WTC11 (cell line): ENCODE measurements at regions not wholly inside any gene's neighbourhood (a gene's known extent, or its start where the extent isn't known, plus 50 kb on each side); places are given as distances from the start of the nearest gene placed in this dataset.

Experiments used
- ATAC-seq: fragments of 200-7000 bp; cut with Tn5 transposase; 2 replicates; pipeline ENCODE4 v1.10.0; 2021; ENCODE audit warnings: mild to moderate bottlenecking, moderate library complexity
- CTCF ChIA-PET: fragments of 300-600 bp; sonication (Branson Sonifier 250); formaldehyde crosslinking; loops from one replicate; lab custom pipeline; 2021; ENCODE audit warnings: antibody characterized with exemption; lab: Charles Lee
- POLR2A ChIA-PET: fragments of 350-600 bp; sonication (Branson Sonifier 250); formaldehyde crosslinking; loops from one replicate; lab custom pipeline; 2021; ENCODE audit warnings: antibody characterized with exemption; lab: Charles Lee
- DNase-seq: peaks from one replicate; pipeline ENCODE4 v3.0.0; 2021; ENCODE audit warnings: low spot score
- H3K27ac Mint-ChIP-seq: 2 replicates; pipeline ENCODE4 v1.8.0; 2021; ENCODE audit warnings: mixed read lengths
- H3K27me3 Mint-ChIP-seq: 2 replicates; pipeline ENCODE4 v1.8.0; 2021; ENCODE audit warnings: low read depth, mild to moderate bottlenecking, moderate library complexity, mixed read lengths
- H3K36me3 Mint-ChIP-seq: 2 replicates; pipeline ENCODE4 v1.8.0; 2021; ENCODE audit warnings: mixed read lengths
- H3K4me1 Mint-ChIP-seq: 2 replicates; pipeline ENCODE4 v1.8.0; 2022; ENCODE audit warnings: mixed read lengths
- H3K4me3 Mint-ChIP-seq: 2 replicates; pipeline ENCODE4 v1.8.0; 2021; ENCODE audit warnings: mild to moderate bottlenecking, moderate library complexity, mixed read lengths
- H3K9me3 Mint-ChIP-seq: 2 replicates; pipeline ENCODE4 v1.8.0; 2021; ENCODE audit warnings: mixed read lengths
- ATF6 ChIP-seq: sonication (generic); formaldehyde crosslinking; IDR thresholded peaks from 2 replicates; pipeline ENCODE4 v1.8.1; 2023; ENCODE audit warnings: mild to moderate bottlenecking, missing genetic modification reagents
- CREB1 ChIP-seq: sonication (generic); formaldehyde crosslinking; IDR thresholded peaks from 2 replicates; pipeline ENCODE4 v1.8.0; 2023; ENCODE audit warnings: mild to moderate bottlenecking, missing genetic modification reagents
- KAT7 ChIP-seq: sonication (generic); formaldehyde crosslinking; IDR thresholded peaks from 2 replicates; pipeline ENCODE4 v1.8.1; 2023; ENCODE audit warnings: missing genetic modification reagents, mild to moderate bottlenecking, borderline replicate concordance
- NR2C2 ChIP-seq: sonication (generic); formaldehyde crosslinking; IDR thresholded peaks from 2 replicates; pipeline ENCODE4 v1.8.0; 2022; ENCODE audit warnings: mild to moderate bottlenecking, missing genetic modification reagents
- TCF7 ChIP-seq: sonication (generic); formaldehyde crosslinking; IDR thresholded peaks from 2 replicates; pipeline ENCODE4 v1.8.0; 2022; ENCODE audit warnings: mild to moderate bottlenecking, low read depth, missing genetic modification reagents, moderate library complexity
- USF2 ChIP-seq: sonication (generic); formaldehyde crosslinking; IDR thresholded peaks from 2 replicates; pipeline ENCODE4 v1.8.1; 2023; ENCODE audit warnings: mild to moderate bottlenecking, missing genetic modification reagents, moderate library complexity
- ZNF317 ChIP-seq: sonication (generic); formaldehyde crosslinking; IDR thresholded peaks from 2 replicates; pipeline ENCODE4 v1.8.1; 2023; ENCODE audit warnings: low read depth, mild to moderate bottlenecking, moderate library complexity, missing genetic modification reagents, borderline replicate concordance
- TF ChIP-seq, protein P1 (sequence below): sonication (generic); formaldehyde crosslinking; IDR thresholded peaks from 2 replicates; pipeline ENCODE4 v1.8.1; 2023; ENCODE audit warnings: mild to moderate bottlenecking, missing genetic modification reagents, borderline replicate concordance
- TF ChIP-seq, protein P2 (sequence below): fragments of 200-600 bp; IDR thresholded peaks from 2 replicates; pipeline ENCODE4 v1.8.0; 2022; ENCODE audit warnings: antibody characterized with exemption
- TF ChIP-seq, protein P3 (sequence below): sonication (generic); formaldehyde crosslinking; conservative IDR thresholded peaks from 2 replicates; pipeline ENCODE4 v1.8.1; 2023; ENCODE audit warnings: mild to moderate bottlenecking, low read depth, missing genetic modification reagents, moderate library complexity
- TF ChIP-seq, protein P4 (sequence below): fragments of 250-450 bp; sonication (Bioruptor Pico); IDR thresholded peaks from 2 replicates; pipeline ENCODE4 v1.9.0; 2021; ENCODE audit warnings: moderate library complexity, mild to moderate bottlenecking, inconsistent platforms, borderline replicate concordance
- TF ChIP-seq, protein P5 (sequence below): fragments of 250-450 bp; sonication (Bioruptor Pico); IDR thresholded peaks from 2 replicates; pipeline ENCODE4 v2.1.2; 2022; ENCODE audit warnings: mild to moderate bottlenecking, moderate library complexity
- TF ChIP-seq, protein P6 (sequence below): sonication (generic); formaldehyde crosslinking; IDR thresholded peaks from 2 replicates; pipeline ENCODE4 v1.8.0; 2022; ENCODE audit warnings: missing genetic modification reagents
- TF ChIP-seq, protein P7 (sequence below): sonication (generic); formaldehyde crosslinking; IDR thresholded peaks from 2 replicates; pipeline ENCODE4 v1.8.0; 2023; ENCODE audit warnings: mild to moderate bottlenecking, missing genetic modification reagents

- TF ChIP-seq, protein P1, sequence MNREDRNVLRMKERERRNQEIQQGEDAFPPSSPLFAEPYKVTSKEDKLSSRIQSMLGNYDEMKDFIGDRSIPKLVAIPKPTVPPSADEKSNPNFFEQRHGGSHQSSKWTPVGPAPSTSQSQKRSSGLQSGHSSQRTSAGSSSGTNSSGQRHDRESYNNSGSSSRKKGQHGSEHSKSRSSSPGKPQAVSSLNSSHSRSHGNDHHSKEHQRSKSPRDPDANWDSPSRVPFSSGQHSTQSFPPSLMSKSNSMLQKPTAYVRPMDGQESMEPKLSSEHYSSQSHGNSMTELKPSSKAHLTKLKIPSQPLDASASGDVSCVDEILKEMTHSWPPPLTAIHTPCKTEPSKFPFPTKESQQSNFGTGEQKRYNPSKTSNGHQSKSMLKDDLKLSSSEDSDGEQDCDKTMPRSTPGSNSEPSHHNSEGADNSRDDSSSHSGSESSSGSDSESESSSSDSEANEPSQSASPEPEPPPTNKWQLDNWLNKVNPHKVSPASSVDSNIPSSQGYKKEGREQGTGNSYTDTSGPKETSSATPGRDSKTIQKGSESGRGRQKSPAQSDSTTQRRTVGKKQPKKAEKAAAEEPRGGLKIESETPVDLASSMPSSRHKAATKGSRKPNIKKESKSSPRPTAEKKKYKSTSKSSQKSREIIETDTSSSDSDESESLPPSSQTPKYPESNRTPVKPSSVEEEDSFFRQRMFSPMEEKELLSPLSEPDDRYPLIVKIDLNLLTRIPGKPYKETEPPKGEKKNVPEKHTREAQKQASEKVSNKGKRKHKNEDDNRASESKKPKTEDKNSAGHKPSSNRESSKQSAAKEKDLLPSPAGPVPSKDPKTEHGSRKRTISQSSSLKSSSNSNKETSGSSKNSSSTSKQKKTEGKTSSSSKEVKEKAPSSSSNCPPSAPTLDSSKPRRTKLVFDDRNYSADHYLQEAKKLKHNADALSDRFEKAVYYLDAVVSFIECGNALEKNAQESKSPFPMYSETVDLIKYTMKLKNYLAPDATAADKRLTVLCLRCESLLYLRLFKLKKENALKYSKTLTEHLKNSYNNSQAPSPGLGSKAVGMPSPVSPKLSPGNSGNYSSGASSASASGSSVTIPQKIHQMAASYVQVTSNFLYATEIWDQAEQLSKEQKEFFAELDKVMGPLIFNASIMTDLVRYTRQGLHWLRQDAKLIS = no peak
- TF ChIP-seq, protein P2, sequence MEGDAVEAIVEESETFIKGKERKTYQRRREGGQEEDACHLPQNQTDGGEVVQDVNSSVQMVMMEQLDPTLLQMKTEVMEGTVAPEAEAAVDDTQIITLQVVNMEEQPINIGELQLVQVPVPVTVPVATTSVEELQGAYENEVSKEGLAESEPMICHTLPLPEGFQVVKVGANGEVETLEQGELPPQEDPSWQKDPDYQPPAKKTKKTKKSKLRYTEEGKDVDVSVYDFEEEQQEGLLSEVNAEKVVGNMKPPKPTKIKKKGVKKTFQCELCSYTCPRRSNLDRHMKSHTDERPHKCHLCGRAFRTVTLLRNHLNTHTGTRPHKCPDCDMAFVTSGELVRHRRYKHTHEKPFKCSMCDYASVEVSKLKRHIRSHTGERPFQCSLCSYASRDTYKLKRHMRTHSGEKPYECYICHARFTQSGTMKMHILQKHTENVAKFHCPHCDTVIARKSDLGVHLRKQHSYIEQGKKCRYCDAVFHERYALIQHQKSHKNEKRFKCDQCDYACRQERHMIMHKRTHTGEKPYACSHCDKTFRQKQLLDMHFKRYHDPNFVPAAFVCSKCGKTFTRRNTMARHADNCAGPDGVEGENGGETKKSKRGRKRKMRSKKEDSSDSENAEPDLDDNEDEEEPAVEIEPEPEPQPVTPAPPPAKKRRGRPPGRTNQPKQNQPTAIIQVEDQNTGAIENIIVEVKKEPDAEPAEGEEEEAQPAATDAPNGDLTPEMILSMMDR = no peak
- TF ChIP-seq TCF7 (no peak), CREB1 (CRISPR knock-in tag) (no peak), NR2C2 (no peak)
- TF ChIP-seq, protein P3, sequence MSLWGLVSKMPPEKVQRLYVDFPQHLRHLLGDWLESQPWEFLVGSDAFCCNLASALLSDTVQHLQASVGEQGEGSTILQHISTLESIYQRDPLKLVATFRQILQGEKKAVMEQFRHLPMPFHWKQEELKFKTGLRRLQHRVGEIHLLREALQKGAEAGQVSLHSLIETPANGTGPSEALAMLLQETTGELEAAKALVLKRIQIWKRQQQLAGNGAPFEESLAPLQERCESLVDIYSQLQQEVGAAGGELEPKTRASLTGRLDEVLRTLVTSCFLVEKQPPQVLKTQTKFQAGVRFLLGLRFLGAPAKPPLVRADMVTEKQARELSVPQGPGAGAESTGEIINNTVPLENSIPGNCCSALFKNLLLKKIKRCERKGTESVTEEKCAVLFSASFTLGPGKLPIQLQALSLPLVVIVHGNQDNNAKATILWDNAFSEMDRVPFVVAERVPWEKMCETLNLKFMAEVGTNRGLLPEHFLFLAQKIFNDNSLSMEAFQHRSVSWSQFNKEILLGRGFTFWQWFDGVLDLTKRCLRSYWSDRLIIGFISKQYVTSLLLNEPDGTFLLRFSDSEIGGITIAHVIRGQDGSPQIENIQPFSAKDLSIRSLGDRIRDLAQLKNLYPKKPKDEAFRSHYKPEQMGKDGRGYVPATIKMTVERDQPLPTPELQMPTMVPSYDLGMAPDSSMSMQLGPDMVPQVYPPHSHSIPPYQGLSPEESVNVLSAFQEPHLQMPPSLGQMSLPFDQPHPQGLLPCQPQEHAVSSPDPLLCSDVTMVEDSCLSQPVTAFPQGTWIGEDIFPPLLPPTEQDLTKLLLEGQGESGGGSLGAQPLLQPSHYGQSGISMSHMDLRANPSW (CRISPR knock-in tag) = no peak
These were observed 113.5 kb upstream of the TMEM18 start (continued) for GRCh38 chr2:790634-791245.

DNA sequence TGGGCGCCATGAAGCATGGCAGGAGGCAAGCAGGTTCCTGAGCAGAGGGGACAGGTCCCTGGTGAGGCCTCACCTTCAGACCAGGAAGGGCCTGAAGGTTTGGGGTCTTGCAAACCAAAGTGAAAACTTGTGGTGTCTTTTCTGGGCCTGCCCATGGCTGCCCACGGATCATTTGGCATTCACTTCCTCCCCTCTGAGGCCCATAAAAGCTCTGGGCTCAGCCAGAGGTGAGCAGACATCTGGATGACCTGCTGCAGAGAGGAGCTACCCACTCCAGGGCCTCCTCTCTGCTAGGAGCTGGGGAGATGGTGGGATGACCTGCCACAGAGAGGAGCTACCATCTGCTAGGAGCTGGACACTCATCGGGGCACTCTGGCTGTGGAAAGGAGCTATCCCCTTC is 112.9 kb upstream of the TMEM18 start:
- ChIA-PET CTCF (interaction anchor here (0.7 kb wide), 1 partner anchor 74 kb away, joined by 3 read pairs; no protein-coding TSS in a partner anchor), POLR2A (no interaction called here)
- DNase-seq (no peak), ATAC-seq (no peak)
- peaks cover 10% of the 10 kb centered on the region for H3K36me3 Mint-ChIP-seq
- peaks cover 9% of the 10 kb centered on the region for H3K4me1 Mint-ChIP-seq
- no peak overlapping the region for H3K4me3 Mint-ChIP-seq
- peaks cover 28% of the 10 kb centered on the region for H3K9me3 Mint-ChIP-seq
- H3K27ac Mint-ChIP-seq = no peak overlapping the region
- H3K27me3 Mint-ChIP-seq = peaks cover 18% of the 10 kb centered on the region
- TF ChIP-seq, protein P4, sequence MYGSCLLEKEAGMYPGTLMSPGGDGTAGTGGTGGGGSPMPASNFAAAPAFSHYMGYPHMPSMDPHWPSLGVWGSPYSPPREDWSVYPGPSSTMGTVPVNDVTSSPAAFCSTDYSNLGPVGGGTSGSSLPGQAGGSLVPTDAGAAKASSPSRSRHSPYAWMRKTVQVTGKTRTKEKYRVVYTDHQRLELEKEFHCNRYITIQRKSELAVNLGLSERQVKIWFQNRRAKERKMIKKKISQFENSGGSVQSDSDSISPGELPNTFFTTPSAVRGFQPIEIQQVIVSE = no peak
- TF ChIP-seq, protein P5, sequence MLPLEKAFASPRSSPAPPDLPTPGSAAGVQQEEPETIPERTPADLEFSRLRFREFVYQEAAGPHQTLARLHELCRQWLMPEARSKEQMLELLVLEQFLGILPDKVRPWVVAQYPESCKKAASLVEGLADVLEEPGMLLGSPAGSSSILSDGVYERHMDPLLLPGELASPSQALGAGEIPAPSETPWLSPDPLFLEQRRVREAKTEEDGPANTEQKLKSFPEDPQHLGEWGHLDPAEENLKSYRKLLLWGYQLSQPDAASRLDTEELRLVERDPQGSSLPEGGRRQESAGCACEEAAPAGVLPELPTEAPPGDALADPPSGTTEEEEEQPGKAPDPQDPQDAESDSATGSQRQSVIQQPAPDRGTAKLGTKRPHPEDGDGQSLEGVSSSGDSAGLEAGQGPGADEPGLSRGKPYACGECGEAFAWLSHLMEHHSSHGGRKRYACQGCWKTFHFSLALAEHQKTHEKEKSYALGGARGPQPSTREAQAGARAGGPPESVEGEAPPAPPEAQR (CRISPR knock-in tag) = no peak
- no peak for TF ChIP-seq ZNF317 (CRISPR knock-in tag)
- TF ChIP-seq, protein P6, sequence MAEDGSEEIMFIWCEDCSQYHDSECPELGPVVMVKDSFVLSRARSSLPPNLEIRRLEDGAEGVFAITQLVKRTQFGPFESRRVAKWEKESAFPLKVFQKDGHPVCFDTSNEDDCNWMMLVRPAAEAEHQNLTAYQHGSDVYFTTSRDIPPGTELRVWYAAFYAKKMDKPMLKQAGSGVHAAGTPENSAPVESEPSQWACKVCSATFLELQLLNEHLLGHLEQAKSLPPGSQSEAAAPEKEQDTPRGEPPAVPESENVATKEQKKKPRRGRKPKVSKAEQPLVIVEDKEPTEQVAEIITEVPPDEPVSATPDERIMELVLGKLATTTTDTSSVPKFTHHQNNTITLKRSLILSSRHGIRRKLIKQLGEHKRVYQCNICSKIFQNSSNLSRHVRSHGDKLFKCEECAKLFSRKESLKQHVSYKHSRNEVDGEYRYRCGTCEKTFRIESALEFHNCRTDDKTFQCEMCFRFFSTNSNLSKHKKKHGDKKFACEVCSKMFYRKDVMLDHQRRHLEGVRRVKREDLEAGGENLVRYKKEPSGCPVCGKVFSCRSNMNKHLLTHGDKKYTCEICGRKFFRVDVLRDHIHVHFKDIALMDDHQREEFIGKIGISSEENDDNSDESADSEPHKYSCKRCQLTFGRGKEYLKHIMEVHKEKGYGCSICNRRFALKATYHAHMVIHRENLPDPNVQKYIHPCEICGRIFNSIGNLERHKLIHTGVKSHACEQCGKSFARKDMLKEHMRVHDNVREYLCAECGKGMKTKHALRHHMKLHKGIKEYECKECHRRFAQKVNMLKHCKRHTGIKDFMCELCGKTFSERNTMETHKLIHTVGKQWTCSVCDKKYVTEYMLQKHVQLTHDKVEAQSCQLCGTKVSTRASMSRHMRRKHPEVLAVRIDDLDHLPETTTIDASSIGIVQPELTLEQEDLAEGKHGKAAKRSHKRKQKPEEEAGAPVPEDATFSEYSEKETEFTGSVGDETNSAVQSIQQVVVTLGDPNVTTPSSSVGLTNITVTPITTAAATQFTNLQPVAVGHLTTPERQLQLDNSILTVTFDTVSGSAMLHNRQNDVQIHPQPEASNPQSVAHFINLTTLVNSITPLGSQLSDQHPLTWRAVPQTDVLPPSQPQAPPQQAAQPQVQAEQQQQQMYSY = no peak
- no peak for TF ChIP-seq USF2 (CRISPR knock-in tag)
- TF ChIP-seq ATF6 (CRISPR knock-in tag) = no peak
- TF ChIP-seq, protein P7, sequence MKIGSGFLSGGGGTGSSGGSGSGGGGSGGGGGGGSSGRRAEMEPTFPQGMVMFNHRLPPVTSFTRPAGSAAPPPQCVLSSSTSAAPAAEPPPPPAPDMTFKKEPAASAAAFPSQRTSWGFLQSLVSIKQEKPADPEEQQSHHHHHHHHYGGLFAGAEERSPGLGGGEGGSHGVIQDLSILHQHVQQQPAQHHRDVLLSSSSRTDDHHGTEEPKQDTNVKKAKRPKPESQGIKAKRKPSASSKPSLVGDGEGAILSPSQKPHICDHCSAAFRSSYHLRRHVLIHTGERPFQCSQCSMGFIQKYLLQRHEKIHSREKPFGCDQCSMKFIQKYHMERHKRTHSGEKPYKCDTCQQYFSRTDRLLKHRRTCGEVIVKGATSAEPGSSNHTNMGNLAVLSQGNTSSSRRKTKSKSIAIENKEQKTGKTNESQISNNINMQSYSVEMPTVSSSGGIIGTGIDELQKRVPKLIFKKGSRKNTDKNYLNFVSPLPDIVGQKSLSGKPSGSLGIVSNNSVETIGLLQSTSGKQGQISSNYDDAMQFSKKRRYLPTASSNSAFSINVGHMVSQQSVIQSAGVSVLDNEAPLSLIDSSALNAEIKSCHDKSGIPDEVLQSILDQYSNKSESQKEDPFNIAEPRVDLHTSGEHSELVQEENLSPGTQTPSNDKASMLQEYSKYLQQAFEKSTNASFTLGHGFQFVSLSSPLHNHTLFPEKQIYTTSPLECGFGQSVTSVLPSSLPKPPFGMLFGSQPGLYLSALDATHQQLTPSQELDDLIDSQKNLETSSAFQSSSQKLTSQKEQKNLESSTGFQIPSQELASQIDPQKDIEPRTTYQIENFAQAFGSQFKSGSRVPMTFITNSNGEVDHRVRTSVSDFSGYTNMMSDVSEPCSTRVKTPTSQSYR (CRISPR knock-in tag) = no peak
- no peak for TF ChIP-seq KAT7
